Left ventricle myocardium inferior (tissue), 1 donor: ENCODE measurements at regions not wholly inside any gene's neighbourhood (a gene's known extent, or its start where the extent isn't known, plus 50 kb on each side); places are given as distances from the start of the nearest gene placed in this dataset.
A peak's percentile ranks its signal among the peaks of the same experiment; 100 is the strongest.

Experiments
- DNase-seq: peaks from one replicate; pipeline ENCODE4 v3.0.0-alpha.2; 2020
- H3K27ac ChIP-seq: fragments of 200-600 bp; replicated peaks from 2 replicates; pipeline ENCODE4 v1.8.0; 2021
- H3K27me3 ChIP-seq: fragments of 200-600 bp; 2 replicates; pipeline ENCODE4 v1.8.0; 2021; ENCODE audit warnings: low read depth
- H3K36me3 ChIP-seq: fragments of 200-600 bp; 2 replicates; pipeline ENCODE4 v1.8.0; 2021
- H3K4me1 ChIP-seq: fragments of 200-600 bp; 2 replicates; pipeline ENCODE4 v1.8.0; 2021
- H3K4me3 ChIP-seq: fragments of 200-600 bp; 2 replicates; pipeline ENCODE4 v1.8.0; 2021; ENCODE audit warnings: mild to moderate bottlenecking, moderate library complexity
- H3K9me3 ChIP-seq: fragments of 200-600 bp; replicated peaks from 2 replicates; pipeline ENCODE4 v1.8.0; 2021
- CTCF ChIP-seq: fragments of 200-600 bp; IDR thresholded peaks from 2 replicates; pipeline ENCODE4 v1.8.0; 2021; ENCODE audit warnings: antibody characterized with exemption, mild to moderate bottlenecking, borderline replicate concordance
- intact Hi-C: fragments of 100-400 bp; cut with micrococcal nuclease; formaldehyde crosslinking; loops from one replicate; pipeline ENCODE4 v1.11.0; 2022
- donor health status: DM: no; HTN: yes; CAD: no; lungs with severe emphysema.

- TF ChIP-seq CTCF = no peak
- Histone ChIP-seq H3K27ac (no peak overlapping the region), H3K9me3 (no peaks in the 10 kb centered on the region), H3K4me3 (no peak overlapping the region), H3K4me1 (peaks cover 4% of the 10 kb centered on the region), H3K36me3 (no peaks in the 10 kb centered on the region), H3K27me3 (no peaks in the 10 kb centered on the region)
- DNase-seq = no peak
- intact Hi-C loops = no loop called here
Measured at GRCh38 chr10:30546511-30546910, 83.0 kb downstream of the LYZL2 start.

GRCh38 chr10:30542895-30543288 lies 86.7 kb downstream of the LYZL2 start:
- intact Hi-C loops = no loop called here
- no peak for DNase-seq
- Histone ChIP-seq H3K4me1 (peaks cover 16% of the 10 kb centered on the region), H3K36me3 (no peaks in the 10 kb centered on the region), H3K9me3 (peaks cover 8% of the 10 kb centered on the region), H3K27me3 (no peaks in the 10 kb centered on the region), H3K4me3 (no peak overlapping the region), H3K27ac (no peak overlapping the region)
- TF ChIP-seq CTCF = no peak

- H3K27ac ChIP-seq = no peak overlapping the region
- peaks cover 21% of the 10 kb centered on the region for H3K4me1 ChIP-seq
- intact Hi-C loops = no loop called here
- peaks cover 8% of the 10 kb centered on the region for H3K9me3 ChIP-seq
- H3K4me3 ChIP-seq = no peak overlapping the region
- no peaks in the 10 kb centered on the region for H3K27me3 ChIP-seq
- no peak for DNase-seq
- H3K36me3 ChIP-seq = no peaks in the 10 kb centered on the region
- no peak for TF ChIP-seq CTCF
Measured at GRCh38 chr10:30542001-30542894, 87.3 kb downstream of the LYZL2 start.

- TF ChIP-seq CTCF = no peak
- intact Hi-C loops = no loop called here
- Histone ChIP-seq H3K4me3 (no peak overlapping the region), H3K27me3 (no peaks in the 10 kb centered on the region), H3K36me3 (no peaks in the 10 kb centered on the region), H3K27ac (no peak overlapping the region), H3K9me3 (peaks cover 8% of the 10 kb centered on the region), H3K4me1 (peaks cover 34% of the 10 kb centered on the region)
- DNase-seq = no peak
Measured at GRCh38 chr10:30540276-30540675, 89.3 kb downstream of the LYZL2 start.

GRCh38 chr10:30538086-30538485 lies 91.5 kb downstream of the LYZL2 start:
- H3K27ac ChIP-seq = peak overlapping the region; percentile 82
- peaks cover 8% of the 10 kb centered on the region for H3K9me3 ChIP-seq
- H3K36me3 ChIP-seq = no peaks in the 10 kb centered on the region
- peaks cover 38% of the 10 kb centered on the region for H3K4me1 ChIP-seq
- DNase-seq = no peak
- intact Hi-C loops = loop anchor here (10.0 kb wide), 1 partner anchor 123 kb away; no protein-coding TSS in a partner anchor
- H3K27me3 ChIP-seq = no peaks in the 10 kb centered on the region
- H3K4me3 ChIP-seq = no peak overlapping the region
- no peak for TF ChIP-seq CTCF
